Middle frontal gyrus (tissue), 1 donor: ENCODE measurements at regions not wholly inside any gene's neighbourhood (a gene's known extent, or its start where the extent isn't known, plus 50 kb on each side); places are given as distances from the start of the nearest gene placed in this dataset.

Experiments used
- DNase-seq: peaks from one replicate; pipeline ENCODE4 v3.0.0-alpha.2; 2015; ENCODE audit warnings: low spot score; ENCODE audit errors: extremely low spot score

DNA sequence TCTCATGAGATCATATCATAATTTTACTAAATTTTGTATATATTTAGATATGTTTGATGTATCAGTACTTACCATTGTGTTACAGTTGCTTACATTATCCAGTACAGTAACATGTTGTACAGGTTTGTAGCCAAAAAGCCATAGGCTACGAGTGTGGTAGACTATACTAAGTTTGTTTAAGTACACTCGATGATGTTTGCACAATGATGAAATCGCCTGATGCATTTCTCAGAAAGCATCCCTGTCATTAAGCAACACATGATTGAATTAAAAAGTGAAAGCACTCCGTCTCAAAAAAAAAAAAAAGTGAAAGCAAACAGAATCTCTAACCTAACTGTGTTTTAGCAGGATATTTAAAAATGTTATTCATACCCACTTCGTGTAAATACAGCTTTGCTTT is 104.9 kb upstream of the TFAP2D start:
- DNase-seq: no peak

DNA sequence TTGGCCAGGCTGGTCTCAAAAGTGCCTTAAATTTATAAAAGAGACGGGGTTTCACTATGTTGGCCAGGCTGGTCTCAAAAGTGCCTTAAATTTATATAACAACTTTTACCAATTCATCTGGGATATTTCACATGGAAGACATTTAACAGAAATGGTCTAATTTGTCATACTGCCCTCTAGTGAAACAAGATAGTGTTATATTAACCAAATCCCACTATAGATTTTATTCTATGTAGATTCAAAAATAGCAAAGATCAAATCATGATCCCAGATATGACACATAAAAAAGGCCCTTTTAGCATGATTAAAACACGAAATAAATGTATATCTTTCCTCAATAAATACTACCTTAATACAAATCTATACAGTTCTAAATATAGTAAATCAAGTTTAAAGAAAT is 102.8 kb upstream of the TFAP2D start:
- DNase-seq: no peak

DNA sequence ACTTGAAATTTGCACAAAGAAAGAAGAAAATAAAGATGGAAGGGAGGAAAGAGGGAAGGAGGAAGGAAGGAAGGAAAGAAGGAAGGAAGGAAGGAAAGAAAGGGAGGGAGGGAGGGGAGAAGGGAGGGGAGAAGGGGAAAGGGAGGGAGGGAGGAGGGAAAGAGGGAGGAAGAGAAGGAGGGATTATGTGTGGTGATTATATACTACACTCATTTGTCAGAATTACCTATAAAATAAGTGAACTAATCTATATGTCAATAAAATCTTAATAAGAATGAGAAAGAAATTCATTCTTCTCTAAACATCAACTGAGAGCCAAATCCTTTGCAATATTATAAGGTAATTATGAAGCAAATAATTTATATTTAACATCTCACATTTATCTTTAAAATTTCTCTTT is 77.9 kb upstream of the TFAP2D start:
- no peak for DNase-seq

DNA sequence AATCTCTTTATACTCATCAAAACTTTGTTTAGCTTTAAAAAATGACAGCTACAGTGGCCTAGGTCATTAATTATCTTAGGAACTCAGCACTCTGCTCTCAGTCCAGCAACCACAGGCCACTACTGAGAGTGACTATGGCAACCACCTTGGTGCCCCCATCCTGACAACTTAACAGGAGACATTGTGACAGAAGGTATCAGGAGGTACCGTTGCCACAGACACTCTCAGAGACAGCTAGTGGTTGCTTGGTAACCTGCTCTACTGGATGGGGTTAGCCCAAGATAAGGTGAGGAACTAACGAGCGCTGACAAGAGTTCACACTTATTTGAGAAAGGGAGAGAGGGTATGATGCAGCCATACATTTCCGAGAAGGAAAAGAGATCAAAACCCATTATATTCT is 76.1 kb upstream of the TFAP2D start:
- DNase-seq: no peak

DNA sequence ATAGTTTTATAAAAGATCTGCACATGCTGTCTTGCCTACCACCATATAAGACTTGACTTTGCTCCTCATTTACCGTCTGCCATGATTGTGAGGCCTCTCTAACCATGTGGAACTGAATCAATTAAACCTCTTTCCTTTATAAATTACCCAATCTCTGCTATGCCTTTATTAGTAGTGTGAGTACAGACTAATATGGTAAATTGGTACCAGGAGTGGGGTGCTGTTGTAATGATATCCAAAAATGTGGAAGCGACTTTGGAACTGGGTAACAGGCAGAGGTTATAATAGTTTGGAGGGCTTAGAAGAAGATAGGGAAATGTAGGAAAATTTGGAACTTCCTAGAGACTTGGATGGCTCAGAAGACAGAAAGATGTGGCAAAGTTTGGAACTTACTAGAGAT is 64.2 kb upstream of the TFAP2D start:
- DNase-seq: no peak

DNA sequence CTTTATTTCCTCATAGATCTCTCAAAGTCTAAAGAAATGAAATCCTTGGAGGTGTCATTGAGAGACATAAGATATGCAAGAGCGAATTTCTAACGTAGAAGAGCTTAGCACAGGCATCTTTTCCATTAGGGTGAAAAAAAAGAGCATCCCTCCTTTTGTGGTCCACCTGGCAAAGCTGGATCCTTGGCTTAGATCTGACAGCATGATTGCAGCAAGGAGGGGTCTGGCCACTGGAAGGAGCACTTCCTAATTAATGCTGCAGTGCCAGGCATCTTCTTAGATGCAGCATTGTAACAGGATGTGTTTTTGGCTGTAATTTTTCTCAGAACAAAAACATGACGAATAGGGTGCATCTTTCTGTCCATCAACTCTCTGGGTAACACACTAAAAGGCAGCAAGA is 60.1 kb upstream of the TFAP2D start:
- DNase-seq: no peak

DNA sequence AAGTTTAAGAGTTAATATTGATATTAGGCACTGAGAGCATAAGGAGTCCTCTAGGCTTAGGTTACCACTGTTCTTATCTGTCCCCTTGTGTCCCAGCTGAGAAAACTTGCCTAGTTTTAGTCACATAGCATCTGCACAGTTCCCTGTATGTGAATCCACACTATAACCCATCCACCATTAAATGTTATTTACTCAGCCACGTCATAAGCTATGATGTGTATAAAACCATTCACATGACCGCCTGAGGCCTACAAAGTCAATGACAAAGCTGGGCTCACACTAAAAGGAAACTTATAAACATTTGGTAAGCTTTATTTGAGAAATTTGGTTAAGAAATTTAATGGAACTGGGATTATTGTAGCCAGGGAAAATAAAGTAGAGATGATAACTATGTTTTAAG is 59.2 kb upstream of the TFAP2D start:
- no peak for DNase-seq

DNA sequence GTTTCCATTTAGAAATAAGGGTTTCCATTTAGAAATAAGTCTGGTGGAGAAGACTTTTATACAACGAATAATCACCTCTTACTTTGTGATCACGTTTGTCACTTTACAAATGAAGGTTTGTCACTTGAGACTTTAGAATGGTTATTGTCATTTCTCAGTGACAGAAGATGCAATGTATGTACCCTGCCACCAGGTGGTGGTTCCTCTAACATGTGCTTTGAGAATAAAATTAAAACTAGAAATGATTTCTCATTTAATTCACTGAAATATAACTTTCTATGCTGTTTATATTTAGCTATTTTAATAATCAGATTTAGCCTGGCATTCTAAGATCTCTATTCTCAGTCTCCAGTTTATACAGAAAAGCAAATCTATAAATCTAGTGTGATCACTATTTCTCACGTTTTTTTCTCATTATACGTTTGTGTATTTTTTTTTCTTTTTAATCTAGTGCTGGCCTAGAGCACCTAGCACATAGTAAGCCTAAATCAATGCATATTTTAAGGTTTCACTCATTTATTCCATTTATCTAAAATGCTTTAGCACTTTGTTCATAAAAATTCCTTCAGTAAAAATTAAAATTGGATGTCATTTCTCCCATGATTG is 57.4 kb upstream of the TFAP2D start:
- DNase-seq: no peak

DNA sequence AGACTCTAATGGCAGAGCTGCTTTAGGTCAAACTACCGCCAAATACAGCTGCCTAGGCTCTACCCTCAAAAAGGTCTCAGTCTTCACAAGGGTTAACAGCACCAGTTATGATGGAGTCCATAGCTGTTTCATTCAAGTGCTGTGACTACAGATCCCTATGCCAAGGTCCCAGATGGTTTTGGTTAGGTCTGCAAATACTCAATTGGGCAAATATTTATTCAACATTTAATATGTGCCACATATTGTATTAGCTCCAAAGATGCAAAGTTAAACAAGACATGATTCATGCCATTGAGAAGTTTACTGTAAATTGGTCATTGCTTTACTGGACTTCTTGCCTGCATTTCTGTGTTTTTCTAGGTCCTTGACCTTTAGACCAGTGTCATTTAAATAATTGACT is 55.8 kb upstream of the TFAP2D start:
- no peak for DNase-seq

DNA sequence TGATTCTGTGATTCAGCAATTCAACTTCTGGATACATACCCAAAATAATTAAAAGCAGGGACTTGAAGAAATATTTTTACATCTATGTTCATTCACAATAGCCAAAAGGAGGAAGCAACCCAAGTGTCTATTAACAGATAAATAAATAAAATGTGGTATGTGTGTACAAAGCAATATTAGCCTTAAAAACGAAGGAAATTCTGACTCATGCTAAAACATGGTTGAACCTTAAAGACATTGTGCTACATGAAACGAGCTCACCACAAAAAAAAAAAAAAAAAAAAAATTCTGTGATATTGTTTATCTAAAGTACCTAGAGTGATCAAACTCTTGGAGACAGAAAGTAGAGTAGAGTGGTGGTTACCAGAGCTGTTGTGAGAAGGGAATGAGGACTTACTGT is 54.8 kb upstream of the TFAP2D start:
- DNase-seq: no peak

DNA sequence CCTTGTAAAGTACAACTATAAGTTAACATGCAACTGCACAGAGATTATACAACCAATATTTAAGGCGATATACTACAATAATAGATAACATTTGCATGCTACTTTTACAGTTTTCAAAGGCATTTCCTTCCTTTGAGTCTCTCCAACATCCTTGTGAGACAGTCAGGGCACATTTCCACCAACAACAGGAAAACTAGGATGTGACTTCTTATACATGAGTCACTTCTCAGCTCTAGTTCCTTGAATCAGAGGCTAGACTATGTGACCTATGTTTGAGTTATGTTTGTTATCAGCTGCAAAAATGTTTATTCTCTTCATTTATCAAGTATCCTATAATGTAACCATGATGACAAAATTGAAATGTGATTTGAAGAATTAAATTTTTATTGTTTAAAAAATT is 51.7 kb upstream of the TFAP2D start:
- no peak for DNase-seq
